Gastroesophageal sphincter (tissue), 3 donors: ENCODE measurements at regions not wholly inside any gene's neighbourhood (a gene's known extent, or its start where the extent isn't known, plus 50 kb on each side); places are given as distances from the start of the nearest gene placed in this dataset.
"Not testable (repeated sequence)": the region's sequence is repeated elsewhere in the genome, so short reads cannot be mapped to it uniquely, and the experiment has no call there.

Source experiments
- EP300 ChIP-seq: sonication (generic); formaldehyde crosslinking; IDR thresholded peaks from one replicate; pipeline ENCODE4 v1.6.1; 2017; ENCODE audit warnings: antibody characterized with exemption, mild to moderate bottlenecking
- TF ChIP-seq, protein P1 (sequence below), 4 experiments: fragments of 200-600 bp in 2 of 4; fragments of 450-650 bp in 2 of 4; sonication (generic) in 1 of 4; IDR thresholded peaks; one replicate each; pipeline ENCODE4 v1.5.1; 2017 to 2019; ENCODE audit warnings: antibody characterized with exemption in 4 of 4, mild to moderate bottlenecking in 2 of 4, moderate library complexity in 2 of 4

- not testable (repeated sequence) for TF ChIP-seq EP300
- TF ChIP-seq, protein P1, sequence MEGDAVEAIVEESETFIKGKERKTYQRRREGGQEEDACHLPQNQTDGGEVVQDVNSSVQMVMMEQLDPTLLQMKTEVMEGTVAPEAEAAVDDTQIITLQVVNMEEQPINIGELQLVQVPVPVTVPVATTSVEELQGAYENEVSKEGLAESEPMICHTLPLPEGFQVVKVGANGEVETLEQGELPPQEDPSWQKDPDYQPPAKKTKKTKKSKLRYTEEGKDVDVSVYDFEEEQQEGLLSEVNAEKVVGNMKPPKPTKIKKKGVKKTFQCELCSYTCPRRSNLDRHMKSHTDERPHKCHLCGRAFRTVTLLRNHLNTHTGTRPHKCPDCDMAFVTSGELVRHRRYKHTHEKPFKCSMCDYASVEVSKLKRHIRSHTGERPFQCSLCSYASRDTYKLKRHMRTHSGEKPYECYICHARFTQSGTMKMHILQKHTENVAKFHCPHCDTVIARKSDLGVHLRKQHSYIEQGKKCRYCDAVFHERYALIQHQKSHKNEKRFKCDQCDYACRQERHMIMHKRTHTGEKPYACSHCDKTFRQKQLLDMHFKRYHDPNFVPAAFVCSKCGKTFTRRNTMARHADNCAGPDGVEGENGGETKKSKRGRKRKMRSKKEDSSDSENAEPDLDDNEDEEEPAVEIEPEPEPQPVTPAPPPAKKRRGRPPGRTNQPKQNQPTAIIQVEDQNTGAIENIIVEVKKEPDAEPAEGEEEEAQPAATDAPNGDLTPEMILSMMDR (IDR thresholded peaks at IDR 0.05), result not testable (repeated sequence)
Observed at GRCh38 chr9:40930426-40930825, 198.1 kb downstream of the FOXD4L6 start.
